IMR-90 (cell line): ENCODE measurements at regions not wholly inside any gene's neighbourhood (a gene's known extent, or its start where the extent isn't known, plus 50 kb on each side); places are given as distances from the start of the nearest gene placed in this dataset.

ENCODE experiments used
- ATAC-seq: fragments of 200-7000 bp; cut with Tn5 transposase; 2 replicates; pipeline ENCODE4 v1.9.1; 2020; ENCODE audit warnings: low read depth, mild to moderate bottlenecking, moderate library complexity
- BruUV-seq: library from RNA; stranded (reverse); fragments of 400-500 nt; replicated peaks from 2 replicates; lab custom pipeline; 2021; lab: Mats Ljungman, UMichigan
- CTCF ChIA-PET: fragments of 300-600 bp; formaldehyde crosslinking; extraction: SDS; loops from one replicate; lab custom pipeline; 2021; ENCODE audit warnings: antibody characterized with exemption; lab: Yijun Ruan, JAX
- POLR2A ChIA-PET: fragments of 300-600 bp; sonication (Branson Sonifier 250); formaldehyde crosslinking; loops from one replicate; lab custom pipeline; 2022; ENCODE audit warnings: antibody characterized with exemption; ENCODE audit not compliant: unreplicated experiment; lab: Charles Lee
- DNase-seq: peaks from one replicate; pipeline ENCODE4 v3.0.0; 2013
- H2AFZ ChIP-seq: replicated peaks from 2 replicates; pipeline ENCODE3; 2013; ENCODE audit warnings: low read length, mild to moderate bottlenecking; ENCODE audit not compliant: poor library complexity
- H2AK5ac ChIP-seq: 2 replicates; pipeline ENCODE4 v1.6.1; 2013; ENCODE audit warnings: low read depth, low read length, inconsistent platforms
- H2AK9ac ChIP-seq: replicated peaks from 2 replicates; pipeline ENCODE3; 2013; ENCODE audit warnings: mild to moderate bottlenecking, low read depth, low read length, moderate library complexity; ENCODE audit not compliant: poor library complexity
- H2BK120ac ChIP-seq: 2 replicates; pipeline ENCODE4 v1.6.1; 2013; ENCODE audit warnings: low read depth, low read length, inconsistent platforms
- H2BK15ac ChIP-seq: 3 replicates; pipeline ENCODE4 v1.6.1; 2013; ENCODE audit warnings: low read depth, low read length, inconsistent platforms
- H2BK20ac ChIP-seq: 2 replicates; pipeline ENCODE4 v1.6.1; 2013; ENCODE audit warnings: low read depth, mild to moderate bottlenecking, inconsistent platforms, low read length, moderate library complexity
- H2BK5ac ChIP-seq: 2 replicates; pipeline ENCODE4 v1.6.1; 2013; ENCODE audit warnings: mild to moderate bottlenecking, low read depth, low read length, inconsistent platforms; ENCODE audit not compliant: poor library complexity, severe bottlenecking
- H3K14ac ChIP-seq: replicated peaks from 2 replicates; pipeline ENCODE4 v1.6.1; 2013; ENCODE audit warnings: low read depth, low read length, inconsistent platforms
- H3K18ac ChIP-seq: 2 replicates; pipeline ENCODE4 v1.6.1; 2013; ENCODE audit warnings: low read depth, low read length, control low read depth
- H3K23ac ChIP-seq: 2 replicates; pipeline ENCODE4 v1.6.1; 2013; ENCODE audit warnings: low read depth, low read length, inconsistent platforms
- H3K27ac ChIP-seq: 2 replicates; pipeline ENCODE4 v1.5.1; 2013; ENCODE audit warnings: mild to moderate bottlenecking, control low read depth, low read length; ENCODE audit not compliant: insufficient read depth
- H3K27me3 ChIP-seq: 2 replicates; pipeline ENCODE4 v1.6.1; 2013; ENCODE audit warnings: low read length; ENCODE audit not compliant: control insufficient read depth, insufficient read depth
- H3K36me3 ChIP-seq: 2 replicates; pipeline ENCODE4 v1.6.1; 2013; ENCODE audit warnings: low read length, mixed read lengths; ENCODE audit not compliant: control insufficient read depth, insufficient read depth
- H3K4ac ChIP-seq: 2 replicates; pipeline ENCODE4 v1.6.1; 2013; ENCODE audit warnings: low read depth, low read length, inconsistent platforms
- H3K4me1 ChIP-seq: 2 replicates; pipeline ENCODE4 v1.6.1; 2013; ENCODE audit warnings: low read length, mixed read lengths; ENCODE audit not compliant: control insufficient read depth, insufficient read depth
- H3K4me2 ChIP-seq: 2 replicates; pipeline ENCODE4 v1.6.1; 2013; ENCODE audit warnings: low read depth, mild to moderate bottlenecking, control low read depth, low read length, moderate library complexity
- H3K4me3 ChIP-seq: 2 replicates; pipeline ENCODE4 v1.5.1; 2013; ENCODE audit warnings: low read depth, mild to moderate bottlenecking, control low read depth, low read length, moderate library complexity; ENCODE audit not compliant: insufficient read depth
- H3K56ac ChIP-seq: 2 replicates; pipeline ENCODE4 v1.6.1; 2013; ENCODE audit warnings: low read length, inconsistent platforms; ENCODE audit not compliant: insufficient read depth; ENCODE audit errors: extremely low read depth
- H3K79me1 ChIP-seq, 2 experiments: 2 replicates each; pipeline ENCODE4 v1.6.1; 2013; ENCODE audit warnings: low read length in 2 of 2, inconsistent platforms in 1 of 2, low read depth in 1 of 2
- H3K9ac ChIP-seq: 2 replicates; pipeline ENCODE4 v1.6.1; 2013; ENCODE audit warnings: low read depth, low read length, control low read depth
- H3K9me1 ChIP-seq: 2 replicates; pipeline ENCODE4 v1.6.1; 2013; ENCODE audit warnings: low read length, inconsistent platforms; ENCODE audit not compliant: insufficient read depth
- H3K9me3 ChIP-seq: 2 replicates; pipeline ENCODE4 v1.6.1; 2013; ENCODE audit warnings: low read length; ENCODE audit not compliant: control insufficient read depth, insufficient read depth
- H4K20me1 ChIP-seq: 2 replicates; pipeline ENCODE4 v1.6.1; 2013; ENCODE audit warnings: low read length, inconsistent platforms; ENCODE audit not compliant: insufficient read depth
- H4K5ac ChIP-seq: 2 replicates; pipeline ENCODE4 v1.6.1; 2013; ENCODE audit warnings: mild to moderate bottlenecking, low read depth, low read length, control low read depth
- H4K8ac ChIP-seq, 2 experiments: 2 replicates each; pipeline ENCODE4 v1.6.1; 2013; ENCODE audit warnings: low read depth in 2 of 2, low read length in 2 of 2, control low read depth in 1 of 2, inconsistent platforms in 1 of 2
- H4K91ac ChIP-seq: 2 replicates; pipeline ENCODE4 v1.6.1; 2013; ENCODE audit warnings: low read depth, low read length, inconsistent platforms; ENCODE audit not compliant: insufficient read depth
- BHLHE40 ChIP-seq: fragments of 150-350 bp; IDR thresholded peaks from 2 replicates; pipeline ENCODE4 v1.6.1; 2016; ENCODE audit warnings: mild to moderate bottlenecking, low read depth, low read length
- CEBPB ChIP-seq: IDR thresholded peaks from 2 replicates; pipeline ENCODE4 v1.6.1; 2012; ENCODE audit warnings: low read depth, low read length, improper control_type of control experiment
- CHD1 ChIP-seq: IDR thresholded peaks from 2 replicates; pipeline ENCODE4 v1.6.1; 2012; ENCODE audit warnings: low read depth, low read length, improper control_type of control experiment
- CTCF ChIP-seq: conservative IDR thresholded peaks from 2 replicates; pipeline ENCODE4 v1.5.1; 2012; ENCODE audit warnings: mild to moderate bottlenecking, low read depth, low read length, improper control_type of control experiment
- ELK1 ChIP-seq: fragments of 150-350 bp; IDR thresholded peaks from 2 replicates; pipeline ENCODE4 v1.6.1; 2016; ENCODE audit warnings: low read depth, mild to moderate bottlenecking, low read length, moderate library complexity, borderline replicate concordance
- FOS ChIP-seq: fragments of 150-350 bp; IDR thresholded peaks from 2 replicates; pipeline ENCODE4 v1.6.1; 2016; ENCODE audit warnings: low read depth, low read length
- MAFK ChIP-seq: IDR thresholded peaks from 2 replicates; pipeline ENCODE4 v1.6.1; 2012; ENCODE audit warnings: low read depth, low read length, improper control_type of control experiment
- MAZ ChIP-seq: IDR thresholded peaks from 2 replicates; pipeline ENCODE4 v1.6.1; 2012; ENCODE audit warnings: low read depth, mild to moderate bottlenecking, low read length, improper control_type of control experiment, moderate library complexity, borderline replicate concordance
- MXI1 ChIP-seq: IDR thresholded peaks from 2 replicates; pipeline ENCODE4 v1.6.1; 2012; ENCODE audit warnings: low read depth, mild to moderate bottlenecking, low read length, moderate library complexity, borderline replicate concordance
- NFE2L2 ChIP-seq: fragments of 150-350 bp; IDR thresholded peaks from 2 replicates; pipeline ENCODE4 v1.6.1; 2016; ENCODE audit warnings: low read depth, mild to moderate bottlenecking, low read length
- POLR2A ChIP-seq: IDR thresholded peaks from 2 replicates; pipeline ENCODE4 v1.6.1; 2012; ENCODE audit warnings: mild to moderate bottlenecking, low read depth, low read length
- RAD21 ChIP-seq: IDR thresholded peaks from 2 replicates; pipeline ENCODE4 v1.6.1; 2012; ENCODE audit warnings: low read length, improper control_type of control experiment
- RCOR1 ChIP-seq: IDR thresholded peaks from 2 replicates; pipeline ENCODE4 v1.6.1; 2012; ENCODE audit warnings: mild to moderate bottlenecking, low read length, improper control_type of control experiment; ENCODE audit not compliant: insufficient replicate concordance
- RFX5 ChIP-seq: IDR thresholded peaks from 2 replicates; pipeline ENCODE4 v1.8.0; 2012; ENCODE audit warnings: low read depth, mild to moderate bottlenecking, low read length, moderate library complexity
- SMC3 ChIP-seq: fragments of 150-350 bp; IDR thresholded peaks from 2 replicates; pipeline ENCODE4 v1.6.1; 2016; ENCODE audit warnings: low read depth, mild to moderate bottlenecking, antibody characterized with exemption, low read length, moderate library complexity
- USF2 ChIP-seq: fragments of 150-350 bp; IDR thresholded peaks from 2 replicates; pipeline ENCODE4 v1.6.1; 2017; ENCODE audit warnings: mild to moderate bottlenecking, antibody characterized with exemption, low read length, low read depth
- WGBS, 2 experiments: methylation state at CpG; one replicate each; pipeline versions ENCODE4 v1.1.5 to v1.1.7; 2013; ENCODE audit warnings: missing lambda C conversion rate in 2 of 2; ENCODE audit not compliant: insufficient read length in 1 of 2; ENCODE audit errors: extremely low coverage in 2 of 2; 5-methylcytosine and 5-hydroxymethylcytosine counted together
- dilution Hi-C: fragments of 300-500 bp; cut with HindIII; formaldehyde crosslinking; loops from one replicate; pipeline ENCODE4 v1.14.3; 2018; ENCODE audit warnings: low sequenced_read_pairs; ENCODE audit not compliant: unreplicated experiment
- in situ Hi-C: fragments of 300-500 bp; cut with MboI; formaldehyde crosslinking; loops from 3 replicates; pipeline ENCODE4 v1.14.3; 2019; ENCODE audit warnings: low sequenced_read_pairs, inconsistent platforms, mixed read lengths
- intact Hi-C: fragments of 100-400 bp; cut with micrococcal nuclease; formaldehyde crosslinking; loops from 2 replicates; pipeline ENCODE4 v1.10.0; 2022

- no peak overlapping the region for H2BK15ac ChIP-seq
- H4K20me1 ChIP-seq = no peaks in the 10 kb centered on the region
- ATAC-seq (no peak), DNase-seq (no peak)
- H2BK5ac ChIP-seq = no peak overlapping the region
- ChIA-PET CTCF (no interaction called here), POLR2A (no interaction called here)
- no peak overlapping the region for H3K4ac ChIP-seq
- H2AK5ac ChIP-seq = no peak overlapping the region
- H3K9me3 ChIP-seq = no peaks in the 10 kb centered on the region
- H3K18ac ChIP-seq = no peak overlapping the region
- H3K79me1 ChIP-seq = no peaks in the 10 kb centered on the region
- H3K56ac ChIP-seq = no peak overlapping the region
- no peak overlapping the region for H3K23ac ChIP-seq
- intact Hi-C loops = no loop called here
- TF ChIP-seq POLR2A (no peak), RCOR1 (no peak), FOS (no peak), BHLHE40 (no peak), MAFK (no peak), RFX5 (no peak), ELK1 (no peak), USF2 (no peak), NFE2L2 (no peak), CHD1 (no peak), CEBPB (no peak), MAZ (no peak), CTCF (no peak), MXI1 (no peak), SMC3 (no peak), RAD21 (no peak)
- no peaks in the 10 kb centered on the region for H3K36me3 ChIP-seq
- H2AK9ac ChIP-seq = no peak overlapping the region
- in situ Hi-C loops = no loop called here
- dilution Hi-C loops = no loop called here
- no peak overlapping the region for H2BK20ac ChIP-seq
- no TSS peak for BruUV-seq
- no peaks in the 10 kb centered on the region for H3K4me1 ChIP-seq
- H3K27me3 ChIP-seq = no peaks in the 10 kb centered on the region; the same call in 1 of the 2 replicates
- H3K27ac ChIP-seq = no peak overlapping the region
- 60% methylated on average over 1 of the region's 8 CpGs; no CpG with 5 or more reads in 1 of the 2 experiments for WGBS, 2 experiments
- H3K14ac ChIP-seq = no peak overlapping the region
- H3K9me1 ChIP-seq = no peaks in the 10 kb centered on the region
- no peak overlapping the region for H4K8ac ChIP-seq
- H4K91ac ChIP-seq = no peak overlapping the region
- no peak overlapping the region for H3K4me3 ChIP-seq
- no peak overlapping the region for H2BK120ac ChIP-seq
- H4K5ac ChIP-seq = no peak overlapping the region
- H3K9ac ChIP-seq = no peak overlapping the region
- no peak overlapping the region for H2AFZ ChIP-seq
- H3K4me2 ChIP-seq = no peak overlapping the region
Observed at GRCh38 chr9:90060256-90060655, 455.4 kb downstream of the GADD45G start.
